Colonic mucosa (tissue), 4 donors: ENCODE measurements at regions not wholly inside any gene's neighbourhood (a gene's known extent, or its start where the extent isn't known, plus 50 kb on each side); places are given as distances from the start of the nearest gene placed in this dataset.

Source experiments
- DNase-seq: peaks from one replicate; pipeline ENCODE4 v3.0.0-alpha.2; 2020
- H3K27ac ChIP-seq: fragments of 200-600 bp; one replicate; pipeline ENCODE4 v1.8.0; 2021
- H3K27me3 ChIP-seq: fragments of 200-600 bp; one replicate; pipeline ENCODE4 v1.8.0; 2021
- H3K36me3 ChIP-seq: fragments of 200-600 bp; one replicate; pipeline ENCODE4 v1.8.0; 2021
- H3K4me1 ChIP-seq: fragments of 200-600 bp; one replicate; pipeline ENCODE4 v1.8.0; 2021; ENCODE audit warnings: mild to moderate bottlenecking
- H3K4me3 ChIP-seq: fragments of 200-600 bp; one replicate; pipeline ENCODE4 v1.8.0; 2021
- H3K9ac ChIP-seq, 2 donors: one replicate each; pipeline ENCODE4 v1.7.0; 2013; ENCODE audit warnings: control low read depth in 2 of 2, low read depth in 2 of 2, low read length in 2 of 2
- H3K9me3 ChIP-seq: fragments of 200-600 bp; one replicate; pipeline ENCODE4 v1.8.0; 2021
- CTCF ChIP-seq: fragments of 200-600 bp; IDR thresholded peaks from one replicate; pipeline ENCODE4 v1.8.0; 2022; ENCODE audit warnings: antibody characterized with exemption, mild to moderate bottlenecking
- intact Hi-C: fragments of 100-400 bp; cut with DNase I; formaldehyde crosslinking; loops from one replicate; pipeline ENCODE4 v1.14.1; 2022
- donor health status: healthy.
- donor health status: DM: no; HTN: no; CAD: no.
- donor health status: DM: no; HTN: no; CAD: no.

- Histone ChIP-seq H3K27ac (no peak overlapping the region), H3K4me3 (no peak overlapping the region), H3K27me3 (no peaks in the 10 kb centered on the region), H3K36me3 (no peaks in the 10 kb centered on the region), H3K4me1 (no peaks in the 10 kb centered on the region), H3K9ac (no peak overlapping the region), H3K9me3 (no peaks in the 10 kb centered on the region)
- intact Hi-C loops = no loop called here
- DNase-seq = no peak
- no peak for TF ChIP-seq CTCF
Observed at GRCh38 chr6:133114973-133115372, 126.2 kb upstream of the EYA4 start.

- no peak for TF ChIP-seq CTCF
- no peak for DNase-seq
- Histone ChIP-seq H3K27ac (no peak overlapping the region), H3K9me3 (no peaks in the 10 kb centered on the region), H3K27me3 (no peaks in the 10 kb centered on the region), H3K4me1 (no peaks in the 10 kb centered on the region), H3K4me3 (no peak overlapping the region), H3K36me3 (no peaks in the 10 kb centered on the region), H3K9ac (no peak overlapping the region)
- intact Hi-C loops = no loop called here
Observed at GRCh38 chr6:133115946-133116345, 125.2 kb upstream of the EYA4 start.

- Histone ChIP-seq H3K4me3 (no peak overlapping the region), H3K36me3 (no peaks in the 10 kb centered on the region), H3K27ac (no peak overlapping the region), H3K9me3 (no peaks in the 10 kb centered on the region), H3K27me3 (no peaks in the 10 kb centered on the region), H3K9ac (no peak overlapping the region), H3K4me1 (no peaks in the 10 kb centered on the region)
- no peak for TF ChIP-seq CTCF
- intact Hi-C loops = no loop called here
- no peak for DNase-seq
Observed at GRCh38 chr6:133128191-133128590, 113.0 kb upstream of the EYA4 start.

GRCh38 chr6:133129556-133129955, 111.6 kb upstream of the EYA4 start:
- Histone ChIP-seq H3K9me3 (no peaks in the 10 kb centered on the region), H3K4me1 (no peaks in the 10 kb centered on the region), H3K27ac (no peak overlapping the region), H3K27me3 (no peaks in the 10 kb centered on the region), H3K4me3 (no peak overlapping the region), H3K36me3 (no peaks in the 10 kb centered on the region), H3K9ac (no peak overlapping the region)
- no peak for TF ChIP-seq CTCF
- DNase-seq = no peak
- intact Hi-C loops = no loop called here

GRCh38 chr6:133130863-133131262, 110.3 kb upstream of the EYA4 start:
- DNase-seq = no peak
- no peaks in the 10 kb centered on the region for H3K4me1 ChIP-seq
- H3K9me3 ChIP-seq = no peaks in the 10 kb centered on the region
- no peak overlapping the region for H3K4me3 ChIP-seq
- H3K27me3 ChIP-seq = no peaks in the 10 kb centered on the region
- TF ChIP-seq CTCF = no peak
- H3K27ac ChIP-seq = no peak overlapping the region
- H3K36me3 ChIP-seq = no peaks in the 10 kb centered on the region
- H3K9ac ChIP-seq = no peak overlapping the region
- intact Hi-C loops = no loop called here
